GM12892 (cell line): ENCODE measurements at regions not wholly inside any gene's neighbourhood (a gene's known extent, or its start where the extent isn't known, plus 50 kb on each side); places are given as distances from the start of the nearest gene placed in this dataset.

Experiments used
- POLR2A ChIP-seq: IDR thresholded peaks from 2 replicates; pipeline ENCODE4 v1.6.1; 2011; ENCODE audit warnings: low read depth, low read length, control low read depth
- TAF1 ChIP-seq: IDR thresholded peaks from 2 replicates; pipeline ENCODE4 v1.6.1; 2011; ENCODE audit warnings: low read depth, mild to moderate bottlenecking, control low read depth, low read length, borderline replicate concordance

- TF ChIP-seq TAF1 (no peak), POLR2A (no peak)
Observed at GRCh38 chr6:51093871-51094270, 275.2 kb downstream of the TFAP2B start.
